CD14-positive monocyte (primary cell): ENCODE measurements at regions not wholly inside any gene's neighbourhood (a gene's known extent, or its start where the extent isn't known, plus 50 kb on each side); places are given as distances from the start of the nearest gene placed in this dataset.

Experiments used
- DNase-seq, 3 donors: peaks; one replicate each; pipeline ENCODE4 v3.0.0-alpha.2; 2011 to 2022
- H2AFZ ChIP-seq: 2 replicates; pipeline ENCODE4 v1.6.0; 2012; ENCODE audit warnings: mild to moderate bottlenecking, low read depth, low read length, inconsistent platforms; ENCODE audit not compliant: insufficient read depth, poor library complexity, severe bottlenecking
- H3K27ac ChIP-seq, 2 donors: 1 replicate in 1 of 2; 2 replicates in 1 of 2; pipeline ENCODE4 v1.5.1; 2012 to 2013; ENCODE audit warnings: low read length in 2 of 2, control low read depth in 1 of 2, inconsistent platforms in 1 of 2, low read depth in 1 of 2, mild to moderate bottlenecking in 1 of 2
- H3K27me3 ChIP-seq, 2 donors: one replicate each; pipeline versions ENCODE4 v1.6.0 to v1.6.1; 2011 to 2013; ENCODE audit warnings: low read length in 2 of 2; ENCODE audit not compliant: control insufficient read depth in 2 of 2, insufficient read depth in 2 of 2
- H3K36me3 ChIP-seq, 2 donors: replicated peaks in 1 of 2; 1 replicate in 1 of 2; 2 replicates in 1 of 2; pipeline versions ENCODE4 v1.5.1 to v1.6.1; 2012 to 2013; ENCODE audit warnings: low read length in 2 of 2, control low read depth in 1 of 2, inconsistent platforms in 1 of 2, mild to moderate bottlenecking in 1 of 2; ENCODE audit not compliant: insufficient read depth in 2 of 2, control insufficient read depth in 1 of 2
- H3K4me1 ChIP-seq, 2 donors: 1 replicate in 1 of 2; 2 replicates in 1 of 2; pipeline versions ENCODE4 v1.5.1 to v1.6.1; 2012 to 2013; ENCODE audit warnings: low read length in 2 of 2, control low read depth in 1 of 2, inconsistent platforms in 1 of 2, mild to moderate bottlenecking in 1 of 2, moderate library complexity in 1 of 2; ENCODE audit not compliant: insufficient read depth in 2 of 2, control insufficient read depth in 1 of 2
- H3K4me2 ChIP-seq: replicated peaks from 2 replicates; pipeline ENCODE3; 2012; ENCODE audit warnings: low read length, moderate library complexity, mild to moderate bottlenecking; ENCODE audit not compliant: poor library complexity, severe bottlenecking; ENCODE audit errors: extremely low read depth
- H3K4me3 ChIP-seq, 3 experiments: fragments of 200-600 bp in 1 of 3; sonication (generic) in 1 of 3; replicated peaks in 1 of 3; 1 replicate in 2 of 3; 2 replicates in 1 of 3; pipeline ENCODE4 v1.5.1; 2011 to 2013; ENCODE audit warnings: low read length in 3 of 3, mild to moderate bottlenecking in 3 of 3, control low read depth in 2 of 3, low read depth in 2 of 3, inconsistent platforms in 1 of 3, moderate library complexity in 1 of 3
- H3K79me2 ChIP-seq: 2 replicates; pipeline ENCODE4 v1.6.0; 2012; ENCODE audit warnings: mild to moderate bottlenecking, control low read depth, inconsistent platforms, low read length, moderate library complexity; ENCODE audit not compliant: insufficient read depth
- H3K9ac ChIP-seq: 2 replicates; pipeline ENCODE4 v1.6.0; 2017; ENCODE audit warnings: low read length, mild to moderate bottlenecking; ENCODE audit not compliant: insufficient read depth, poor library complexity, severe bottlenecking
- H3K9me3 ChIP-seq, 2 donors: replicated peaks in 1 of 2; 1 replicate in 1 of 2; 2 replicates in 1 of 2; pipeline versions ENCODE4 v1.5.1 to v1.6.1; 2012 to 2013; ENCODE audit warnings: low read length in 2 of 2, control low read depth in 1 of 2; ENCODE audit not compliant: control insufficient read depth in 1 of 2, insufficient read depth in 1 of 2
- H4K20me1 ChIP-seq: 2 replicates; pipeline ENCODE4 v1.6.0; 2012; ENCODE audit warnings: mild to moderate bottlenecking, low read length, control low read depth, moderate library complexity; ENCODE audit not compliant: insufficient read depth
- H3K27ac Mint-ChIP-seq, 7 donors: one replicate each; pipeline ENCODE4 v1.8.0; 2020; ENCODE audit warnings: mild to moderate bottlenecking in 7 of 7, mixed read lengths in 7 of 7, moderate library complexity in 6 of 7, inconsistent platforms in 2 of 7
- H3K27me3 Mint-ChIP-seq, 3 donors: one replicate each; pipeline ENCODE4 v1.8.0; 2021 to 2022; ENCODE audit warnings: low read depth in 3 of 3, mild to moderate bottlenecking in 3 of 3, mixed read lengths in 3 of 3, moderate library complexity in 3 of 3, inconsistent platforms in 1 of 3
- H3K36me3 Mint-ChIP-seq, 2 donors: one replicate each; pipeline ENCODE4 v1.8.0; 2020; ENCODE audit warnings: mixed read lengths in 2 of 2, inconsistent platforms in 1 of 2, mild to moderate bottlenecking in 1 of 2
- H3K4me1 Mint-ChIP-seq: one replicate; pipeline ENCODE4 v1.8.0; 2020; ENCODE audit warnings: mild to moderate bottlenecking, mixed read lengths
- H3K4me3 Mint-ChIP-seq, 2 donors: one replicate each; pipeline ENCODE4 v1.8.0; 2020; ENCODE audit warnings: mild to moderate bottlenecking in 2 of 2, mixed read lengths in 2 of 2, moderate library complexity in 1 of 2
- H3K9me3 Mint-ChIP-seq, 7 donors: one replicate each; pipeline ENCODE4 v1.8.0; 2020 to 2022; ENCODE audit warnings: mixed read lengths in 7 of 7, mild to moderate bottlenecking in 6 of 7, moderate library complexity in 6 of 7, inconsistent platforms in 2 of 7
- WGBS: methylation state at CpG from one replicate; pipeline ENCODE4 v1.1.5; 2013; ENCODE audit warnings: missing lambda C conversion rate; ENCODE audit not compliant: insufficient coverage; 5-methylcytosine and 5-hydroxymethylcytosine counted together
- intact Hi-C, 2 donors: fragments of 100-400 bp; cut with micrococcal nuclease; formaldehyde crosslinking; loops; one replicate each; pipeline versions ENCODE4 v1.15.0 to v1.15.1; 2023
- TF ChIP-seq, protein P1 (sequence below): fragments of 200-600 bp; IDR thresholded peaks from one replicate; pipeline ENCODE4 v1.8.0; 2022; ENCODE audit warnings: antibody characterized with exemption, mild to moderate bottlenecking

DNA sequence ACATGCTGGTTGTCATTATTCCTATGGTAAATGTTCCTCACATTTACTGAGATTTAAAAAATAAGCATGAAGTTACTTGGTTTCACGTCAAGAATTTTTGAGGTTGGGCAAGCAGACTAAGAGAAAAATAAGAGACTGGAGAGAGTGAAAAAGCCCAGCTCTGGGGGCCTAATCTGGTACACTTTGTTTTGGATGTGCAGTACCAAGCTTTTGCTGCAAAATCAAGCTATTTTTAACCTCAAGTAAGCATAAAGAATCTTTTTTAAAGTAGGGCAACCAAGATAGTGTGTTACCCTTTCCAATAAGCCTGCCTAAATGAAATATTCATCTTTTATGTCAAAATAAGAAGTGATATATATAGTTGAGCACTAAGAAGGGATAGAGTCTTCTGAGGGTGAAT, 79.4 kb upstream of the ARHGAP20 start:
- Histone ChIP-seq H3K4me2 (no peak overlapping the region), H3K27me3 (no peaks in the 10 kb centered on the region), H3K36me3 (no peaks in the 10 kb centered on the region), H3K9ac (no peak overlapping the region), H3K9me3 (no peaks in the 10 kb centered on the region), H3K27ac (no peak overlapping the region), H2AFZ (no peak overlapping the region), H3K79me2 (no peaks in the 10 kb centered on the region), H3K4me1 (peaks cover 0 to under 1% of the 10 kb centered on the region in 2 donors), H3K4me3 (no peak overlapping the region), H4K20me1 (no peaks in the 10 kb centered on the region)
- DNase-seq, result no peak
- Mint-ChIP-seq H3K4me1 (no peaks in the 10 kb centered on the region), H3K27me3 (peaks cover 0 to 2% (median 0%) of the 10 kb centered on the region in 3 donors), H3K36me3 (no peaks in the 10 kb centered on the region), H3K27ac (no peak overlapping the region), H3K4me3 (no peak overlapping the region), H3K9me3 (peaks cover 0 to 3% (median 0%) of the 10 kb centered on the region in 7 donors)
- no CpG with 5 or more reads among the region's 1 CpG for WGBS
- intact Hi-C loops, result loop anchor here in 1 of 2 donors (10.0 kb wide), 1 partner anchor 183 kb away; no protein-coding TSS in a partner anchor
- TF ChIP-seq, protein P1, sequence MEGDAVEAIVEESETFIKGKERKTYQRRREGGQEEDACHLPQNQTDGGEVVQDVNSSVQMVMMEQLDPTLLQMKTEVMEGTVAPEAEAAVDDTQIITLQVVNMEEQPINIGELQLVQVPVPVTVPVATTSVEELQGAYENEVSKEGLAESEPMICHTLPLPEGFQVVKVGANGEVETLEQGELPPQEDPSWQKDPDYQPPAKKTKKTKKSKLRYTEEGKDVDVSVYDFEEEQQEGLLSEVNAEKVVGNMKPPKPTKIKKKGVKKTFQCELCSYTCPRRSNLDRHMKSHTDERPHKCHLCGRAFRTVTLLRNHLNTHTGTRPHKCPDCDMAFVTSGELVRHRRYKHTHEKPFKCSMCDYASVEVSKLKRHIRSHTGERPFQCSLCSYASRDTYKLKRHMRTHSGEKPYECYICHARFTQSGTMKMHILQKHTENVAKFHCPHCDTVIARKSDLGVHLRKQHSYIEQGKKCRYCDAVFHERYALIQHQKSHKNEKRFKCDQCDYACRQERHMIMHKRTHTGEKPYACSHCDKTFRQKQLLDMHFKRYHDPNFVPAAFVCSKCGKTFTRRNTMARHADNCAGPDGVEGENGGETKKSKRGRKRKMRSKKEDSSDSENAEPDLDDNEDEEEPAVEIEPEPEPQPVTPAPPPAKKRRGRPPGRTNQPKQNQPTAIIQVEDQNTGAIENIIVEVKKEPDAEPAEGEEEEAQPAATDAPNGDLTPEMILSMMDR, result no peak

GRCh38 chr11:110787680-110788079, 75.4 kb upstream of the ARHGAP20 start:
- H3K4me2 ChIP-seq, result no peak overlapping the region
- peaks cover 0 to 5% (median 2%) of the 10 kb centered on the region in 7 donors for H3K9me3 Mint-ChIP-seq
- no peaks in the 10 kb centered on the region for H3K79me2 ChIP-seq
- no peak overlapping the region for H3K27ac Mint-ChIP-seq
- WGBS, result 92% methylated on average over 2 of the region's 2 CpGs
- no peaks in the 10 kb centered on the region for H3K36me3 Mint-ChIP-seq
- no peak overlapping the region for H3K4me3 Mint-ChIP-seq
- no peak for DNase-seq
- H3K27me3 Mint-ChIP-seq, result no peaks in the 10 kb centered on the region
- no peak overlapping the region for H3K9ac ChIP-seq
- H2AFZ ChIP-seq, result no peak overlapping the region
- intact Hi-C loops, result no loop called here
- H3K27ac ChIP-seq, result no peak overlapping the region
- TF ChIP-seq, protein P1, result no peak
- no peaks in the 10 kb centered on the region for H3K36me3 ChIP-seq
- H3K4me1 Mint-ChIP-seq, result no peaks in the 10 kb centered on the region
- no peaks in the 10 kb centered on the region for H4K20me1 ChIP-seq
- no peaks in the 10 kb centered on the region for H3K4me1 ChIP-seq
- H3K27me3 ChIP-seq, result no peaks in the 10 kb centered on the region
- no peak overlapping the region for H3K4me3 ChIP-seq
- no peaks in the 10 kb centered on the region for H3K9me3 ChIP-seq
